ENCODE measurements at regions not wholly inside any gene's neighbourhood (a gene's known extent, or its start where the extent isn't known, plus 50 kb on each side); places are given as distances from the start of the nearest gene placed in this dataset.

DNA sequence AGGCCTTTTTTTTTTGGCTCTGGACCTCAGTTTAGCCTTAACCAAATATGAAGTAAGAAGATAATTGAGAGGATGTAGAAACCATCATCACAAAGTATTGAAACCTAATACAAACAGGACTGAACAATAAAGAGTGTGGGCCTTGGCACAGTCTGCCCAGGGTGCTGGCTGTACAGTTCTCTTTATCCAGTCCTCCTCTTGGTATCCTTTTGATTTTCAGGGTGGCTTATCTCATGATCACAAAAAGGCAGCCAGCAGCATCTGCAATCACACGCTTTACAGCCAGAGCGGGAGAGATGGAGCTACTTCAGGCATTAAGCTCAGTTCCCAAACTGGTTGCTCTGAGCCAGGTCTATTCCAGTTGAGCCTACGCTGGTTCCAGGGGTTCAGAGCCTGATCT, 239.7 kb downstream of the RPLP1 start:
- Histone ChIP-seq H3K4me1 (ENCODE audit: control insufficient read depth, extremely low read depth, insufficient read depth, low read length) (no peaks in the 10 kb centered on the region), H3K9me3 (ENCODE audit: control insufficient read depth, low read depth, low read length) (no peaks in the 10 kb centered on the region), H3K9me1 (ENCODE audit: control insufficient read depth, extremely low read depth, insufficient read depth, low read length) (no peaks in the 10 kb centered on the region), H3K27ac (ENCODE audit: control insufficient read depth, insufficient read depth, low read length) (no peak overlapping the region), H3K27me3 (ENCODE audit: control insufficient read depth, extremely low read depth, insufficient read depth, low read length) (peaks cover 19% of the 10 kb centered on the region), H3K9ac (ENCODE audit: control insufficient read depth, extremely low read depth, insufficient read depth, low read length) (no peak overlapping the region), H3K79me2 (ENCODE audit: control insufficient read depth, insufficient read depth, low read length) (no peaks in the 10 kb centered on the region), H2AFZ (ENCODE audit: control insufficient read depth, low read length) (no peak overlapping the region), H3K4me3 (ENCODE audit: control insufficient read depth in 2 of 3, extremely low read depth in 1 of 3, insufficient read depth in 2 of 3, low read depth in 1 of 3, low read length in 3 of 3) (no peak overlapping the region), H3K36me3 (ENCODE audit: control insufficient read depth in 2 of 2, extremely low read depth in 1 of 2, insufficient read depth in 2 of 2, low read length in 2 of 2) (no peaks in the 10 kb centered on the region), H3K4me2 (ENCODE audit: control insufficient read depth, extremely low read depth, insufficient read depth, low read depth, low read length) (no peak overlapping the region), H4K20me1 (ENCODE audit: control insufficient read depth, extremely low read depth, insufficient read depth, low read length) (no peaks in the 10 kb centered on the region)
- DNase-seq (ENCODE audit: low read depth, low spot score) (no peak), FAIRE-seq (no peak)
- dilution Hi-C loops (cut with MboI; ENCODE audit: extremely low pct_ligation_motif_present, low sequenced_read_pairs), result no loop called here
- TF ChIP-seq, protein P1, sequence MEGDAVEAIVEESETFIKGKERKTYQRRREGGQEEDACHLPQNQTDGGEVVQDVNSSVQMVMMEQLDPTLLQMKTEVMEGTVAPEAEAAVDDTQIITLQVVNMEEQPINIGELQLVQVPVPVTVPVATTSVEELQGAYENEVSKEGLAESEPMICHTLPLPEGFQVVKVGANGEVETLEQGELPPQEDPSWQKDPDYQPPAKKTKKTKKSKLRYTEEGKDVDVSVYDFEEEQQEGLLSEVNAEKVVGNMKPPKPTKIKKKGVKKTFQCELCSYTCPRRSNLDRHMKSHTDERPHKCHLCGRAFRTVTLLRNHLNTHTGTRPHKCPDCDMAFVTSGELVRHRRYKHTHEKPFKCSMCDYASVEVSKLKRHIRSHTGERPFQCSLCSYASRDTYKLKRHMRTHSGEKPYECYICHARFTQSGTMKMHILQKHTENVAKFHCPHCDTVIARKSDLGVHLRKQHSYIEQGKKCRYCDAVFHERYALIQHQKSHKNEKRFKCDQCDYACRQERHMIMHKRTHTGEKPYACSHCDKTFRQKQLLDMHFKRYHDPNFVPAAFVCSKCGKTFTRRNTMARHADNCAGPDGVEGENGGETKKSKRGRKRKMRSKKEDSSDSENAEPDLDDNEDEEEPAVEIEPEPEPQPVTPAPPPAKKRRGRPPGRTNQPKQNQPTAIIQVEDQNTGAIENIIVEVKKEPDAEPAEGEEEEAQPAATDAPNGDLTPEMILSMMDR (optimal IDR thresholded peaks at IDR 0.05 in 1 of 3, IDR thresholded peaks at IDR 0.05 in 1 of 3, conservative IDR thresholded peaks at IDR 0.05 in 1 of 3; ENCODE audit: extremely low read depth in 1 of 3, insufficient read depth in 2 of 3, low read length in 3 of 3), result no peak
- TF ChIP-seq EZH2 (IDR thresholded peaks at IDR 0.05; ENCODE audit: low read length), result no peak

DNA sequence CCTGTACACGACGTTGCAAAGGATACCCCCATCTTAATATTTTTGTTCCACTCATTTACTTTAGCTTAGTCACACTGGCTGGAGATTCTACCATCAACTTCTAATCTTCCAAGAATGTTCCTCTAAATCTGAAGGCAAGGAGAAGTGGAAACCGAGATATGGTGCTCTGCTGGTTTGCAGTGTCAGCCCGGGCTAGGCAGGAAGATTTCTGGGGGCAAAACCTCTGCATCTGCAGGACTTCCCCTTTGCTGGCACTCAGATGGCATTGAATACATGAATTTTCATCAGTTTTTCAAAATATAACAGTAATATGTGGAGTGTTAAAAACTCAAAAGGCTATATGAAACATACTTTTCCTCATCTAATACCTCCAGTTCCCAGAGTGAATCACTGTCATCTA, 240.4 kb downstream of the RPLP1 start:
- DNase-seq (ENCODE audit: low read depth, low spot score) (no peak), FAIRE-seq (no peak)
- Histone ChIP-seq H3K27me3 (ENCODE audit: control insufficient read depth, extremely low read depth, insufficient read depth, low read length) (peaks cover 17% of the 10 kb centered on the region), H3K9ac (ENCODE audit: control insufficient read depth, extremely low read depth, insufficient read depth, low read length) (no peak overlapping the region), H3K9me3 (ENCODE audit: control insufficient read depth, low read depth, low read length) (no peaks in the 10 kb centered on the region), H3K36me3 (ENCODE audit: control insufficient read depth in 2 of 2, extremely low read depth in 1 of 2, insufficient read depth in 2 of 2, low read length in 2 of 2) (no peaks in the 10 kb centered on the region), H3K4me2 (ENCODE audit: control insufficient read depth, extremely low read depth, insufficient read depth, low read depth, low read length) (no peak overlapping the region), H3K4me3 (ENCODE audit: control insufficient read depth in 2 of 3, extremely low read depth in 1 of 3, insufficient read depth in 2 of 3, low read depth in 1 of 3, low read length in 3 of 3) (no peak overlapping the region), H3K79me2 (ENCODE audit: control insufficient read depth, insufficient read depth, low read length) (no peaks in the 10 kb centered on the region), H3K27ac (ENCODE audit: control insufficient read depth, insufficient read depth, low read length) (no peak overlapping the region), H3K9me1 (ENCODE audit: control insufficient read depth, extremely low read depth, insufficient read depth, low read length) (no peaks in the 10 kb centered on the region), H4K20me1 (ENCODE audit: control insufficient read depth, extremely low read depth, insufficient read depth, low read length) (no peaks in the 10 kb centered on the region), H2AFZ (ENCODE audit: control insufficient read depth, low read length) (no peak overlapping the region), H3K4me1 (ENCODE audit: control insufficient read depth, extremely low read depth, insufficient read depth, low read length) (no peaks in the 10 kb centered on the region)
- no peak for TF ChIP-seq EZH2 (IDR thresholded peaks at IDR 0.05; ENCODE audit: low read length)
- TF ChIP-seq, protein P1 (optimal IDR thresholded peaks at IDR 0.05 in 1 of 3, IDR thresholded peaks at IDR 0.05 in 1 of 3, conservative IDR thresholded peaks at IDR 0.05 in 1 of 3; ENCODE audit: extremely low read depth in 1 of 3, insufficient read depth in 2 of 3, low read length in 3 of 3), result no peak
- dilution Hi-C loops (cut with MboI; ENCODE audit: extremely low pct_ligation_motif_present, low sequenced_read_pairs), result no loop called here

Data from keratinocyte (primary cell).